NCI-H2107 treated with DMSO at 0.1 percent for 48 hours (cell line): ENCODE measurements at regions not wholly inside any gene's neighbourhood (a gene's known extent, or its start where the extent isn't known, plus 50 kb on each side); places are given as distances from the start of the nearest gene placed in this dataset.
"Not testable (repeated sequence)": the region's sequence is repeated elsewhere in the genome, so short reads cannot be mapped to it uniquely, and the experiment has no call there.

Experiments used
- DNase-seq: peaks from one replicate; lab custom pipeline; 2025; ENCODE audit not compliant: unreplicated experiment; lab: John Stamatoyannopoulos, UW

- DNase-seq: no peak
Measured at GRCh38 chr5:92748072-92748676, 832.8 kb downstream of the NR2F1-AS1 start.

- DNase-seq: no peak
Measured at GRCh38 chr5:92741906-92742305, 839.1 kb downstream of the NR2F1-AS1 start.

- DNase-seq: no peak
Measured at GRCh38 chr5:92734211-92734940, 846.6 kb downstream of the NR2F1-AS1 start.

GRCh38 chr5:92730486-92730885 is 850.5 kb downstream of the NR2F1-AS1 start:
- no peak for DNase-seq

- no peak for DNase-seq
Measured at GRCh38 chr5:92729088-92729487, 851.9 kb downstream of the NR2F1-AS1 start.

- no peak for DNase-seq
Measured at GRCh38 chr5:92715946-92716520, 865.0 kb downstream of the NR2F1-AS1 start.

- no peak for DNase-seq
Measured at GRCh38 chr5:92713826-92714225, 867.2 kb downstream of the NR2F1-AS1 start.

GRCh38 chr5:92713335-92713743 is 867.7 kb downstream of the NR2F1-AS1 start:
- no peak for DNase-seq

GRCh38 chr5:92711956-92712355 is 869.1 kb downstream of the NR2F1-AS1 start:
- DNase-seq: no peak

GRCh38 chr5:92704590-92704989 is 876.4 kb downstream of the NR2F1-AS1 start:
- no peak for DNase-seq

GRCh38 chr5:92703976-92704375 is 877.0 kb downstream of the NR2F1-AS1 start:
- no peak for DNase-seq

GRCh38 chr5:92695123-92696003 is 885.7 kb downstream of the NR2F1-AS1 start:
- DNase-seq: no peak

GRCh38 chr5:92694067-92694466 is 887.0 kb downstream of the NR2F1-AS1 start:
- DNase-seq: no peak

GRCh38 chr5:92691955-92692354 is 889.1 kb downstream of the NR2F1-AS1 start:
- not testable (repeated sequence) for DNase-seq

GRCh38 chr5:92687821-92688722 is 892.9 kb downstream of the NR2F1-AS1 start:
- DNase-seq: no peak

GRCh38 chr5:92678640-92679039 is 902.4 kb downstream of the NR2F1-AS1 start:
- no peak for DNase-seq

- no peak for DNase-seq
Measured at GRCh38 chr5:92676215-92677165, 904.5 kb downstream of the NR2F1-AS1 start.

GRCh38 chr5:92674321-92674720 is 906.7 kb downstream of the NR2F1-AS1 start:
- no peak for DNase-seq

GRCh38 chr5:92665506-92665905 is 915.5 kb downstream of the NR2F1-AS1 start:
- DNase-seq: no peak
